HEK293 (cell line): ENCODE measurements at regions not wholly inside any gene's neighbourhood (a gene's known extent, or its start where the extent isn't known, plus 50 kb on each side); places are given as distances from the start of the nearest gene placed in this dataset.

Source experiments
- TRIM28 ChIP-seq: IDR thresholded peaks from 2 replicates; pipeline ENCODE4 v1.6.1; 2011; ENCODE audit warnings: low read length, control low read depth, borderline replicate concordance
- ZNF23 ChIP-seq: fragments of 450-650 bp; formaldehyde crosslinking; IDR thresholded peaks from 2 replicates; pipeline ENCODE4 v1.5.1; 2016; ENCODE audit warnings: missing biosample characterization, missing genetic modification characterization, borderline replicate concordance
- ZNF394 ChIP-seq: fragments of 450-650 bp; formaldehyde crosslinking; IDR thresholded peaks from 2 replicates; pipeline ENCODE4 v1.5.1; 2016; ENCODE audit warnings: missing biosample characterization, missing genetic modification characterization, mild to moderate bottlenecking, moderate library complexity, borderline replicate concordance
- ZNF488 ChIP-seq: fragments of 450-650 bp; formaldehyde crosslinking; IDR thresholded peaks from 2 replicates; pipeline ENCODE4 v1.5.1; 2016; ENCODE audit warnings: missing biosample characterization, missing genetic modification characterization

- TF ChIP-seq ZNF394 (tag by site-specific recombination) (no peak), TRIM28 (no peak), ZNF488 (tag by site-specific recombination) (no peak), ZNF23 (tag by site-specific recombination) (no peak)
Measured at GRCh38 chr2:173451118-173451517, 96.4 kb downstream of the CDCA7 start.
